ENCODE measurements at regions not wholly inside any gene's neighbourhood (a gene's known extent, or its start where the extent isn't known, plus 50 kb on each side); places are given as distances from the start of the nearest gene placed in this dataset.

GRCh38 chr12:73181244-73181643, 909.1 kb downstream of the TRHDE start:
- TF ChIP-seq ZBTB7A (IDR thresholded peaks at IDR 0.05; ENCODE audit: low read depth): no peak

GRCh38 chr12:73185403-73185802, 913.2 kb downstream of the TRHDE start:
- TF ChIP-seq CREB1 (IDR thresholded peaks at IDR 0.05; ENCODE audit: low read depth) (no peak), ZBTB7A (IDR thresholded peaks at IDR 0.05; ENCODE audit: low read depth) (no peak), MAX (IDR thresholded peaks at IDR 0.05) (no peak), FOXM1 (IDR thresholded peaks at IDR 0.05; ENCODE audit: borderline replicate concordance, low read depth) (no peak), EP300 (IDR thresholded peaks at IDR 0.05; ENCODE audit: borderline replicate concordance) (no peak), TAF1 (IDR thresholded peaks at IDR 0.05; ENCODE audit: low read depth) (no peak), YY1 (IDR thresholded peaks at IDR 0.05; ENCODE audit: low read depth) (no peak), EGR1 (IDR thresholded peaks at IDR 0.05) (no peak), REST (IDR thresholded peaks at IDR 0.05; ENCODE audit: low read depth) (no peak), TEAD4 (IDR thresholded peaks at IDR 0.05) (no peak), RAD21 (IDR thresholded peaks at IDR 0.05; ENCODE audit: low read depth) (no peak), USF1 (IDR thresholded peaks at IDR 0.05) (no peak), NFIC (IDR thresholded peaks at IDR 0.05) (no peak), CEBPB (IDR thresholded peaks at IDR 0.05) (no peak), TCF12 (IDR thresholded peaks at IDR 0.05; ENCODE audit: low read depth) (no peak)

- TF ChIP-seq ZBTB7A (IDR thresholded peaks at IDR 0.05; ENCODE audit: low read depth) (no peak), NFIC (IDR thresholded peaks at IDR 0.05) (no peak), TCF12 (IDR thresholded peaks at IDR 0.05; ENCODE audit: low read depth) (no peak), USF1 (IDR thresholded peaks at IDR 0.05) (no peak), RAD21 (IDR thresholded peaks at IDR 0.05; ENCODE audit: low read depth) (no peak), CREB1 (IDR thresholded peaks at IDR 0.05; ENCODE audit: low read depth) (no peak), FOXM1 (IDR thresholded peaks at IDR 0.05; ENCODE audit: borderline replicate concordance, low read depth) (no peak), CEBPB (IDR thresholded peaks at IDR 0.05) (no peak), TAF1 (IDR thresholded peaks at IDR 0.05; ENCODE audit: low read depth) (no peak), REST (IDR thresholded peaks at IDR 0.05; ENCODE audit: low read depth) (no peak), MAX (IDR thresholded peaks at IDR 0.05) (no peak), EGR1 (IDR thresholded peaks at IDR 0.05) (no peak), EP300 (IDR thresholded peaks at IDR 0.05; ENCODE audit: borderline replicate concordance) (no peak), TEAD4 (IDR thresholded peaks at IDR 0.05) (no peak), YY1 (IDR thresholded peaks at IDR 0.05; ENCODE audit: low read depth) (no peak)
Observed at GRCh38 chr12:73186272-73186671, 914.1 kb downstream of the TRHDE start.

GRCh38 chr12:73187765-73188164, 915.6 kb downstream of the TRHDE start:
- TF ChIP-seq USF1 (IDR thresholded peaks at IDR 0.05) (no peak), EP300 (IDR thresholded peaks at IDR 0.05; ENCODE audit: borderline replicate concordance) (no peak)

- TF ChIP-seq CEBPB (IDR thresholded peaks at IDR 0.05) (no peak), EP300 (IDR thresholded peaks at IDR 0.05; ENCODE audit: borderline replicate concordance) (no peak), NFIC (IDR thresholded peaks at IDR 0.05) (no peak), USF1 (IDR thresholded peaks at IDR 0.05) (no peak), EGR1 (IDR thresholded peaks at IDR 0.05) (no peak), YY1 (IDR thresholded peaks at IDR 0.05; ENCODE audit: low read depth) (no peak), TAF1 (IDR thresholded peaks at IDR 0.05; ENCODE audit: low read depth) (no peak), REST (IDR thresholded peaks at IDR 0.05; ENCODE audit: low read depth) (no peak), TCF12 (IDR thresholded peaks at IDR 0.05; ENCODE audit: low read depth) (no peak)
Observed at GRCh38 chr12:73210548-73211204, 938.5 kb downstream of the TRHDE start.

All from Ishikawa (cell line).